Prostate gland (tissue), 2 donors: ENCODE measurements at regions not wholly inside any gene's neighbourhood (a gene's known extent, or its start where the extent isn't known, plus 50 kb on each side); places are given as distances from the start of the nearest gene placed in this dataset.

Experiments used
- DNase-seq: peaks from one replicate; pipeline ENCODE4 v3.0.0-alpha.2; 2019; ENCODE audit warnings: low spot score
- H3K27ac ChIP-seq, 2 donors: fragments of 200-600 bp; sonication (generic); 2 replicates each; pipeline ENCODE4 v1.5.1; 2017 to 2019
- H3K27me3 ChIP-seq: fragments of 200-600 bp; sonication (generic); replicated peaks from 2 replicates; pipeline ENCODE4 v1.5.1; 2019; ENCODE audit not compliant: insufficient read depth
- H3K36me3 ChIP-seq, 2 donors: fragments of 200-600 bp; sonication (generic); 1 replicate in 1 of 2; 2 replicates in 1 of 2; pipeline versions ENCODE4 v1.5.1 to v1.8.1; 2017 to 2019
- H3K4me1 ChIP-seq: fragments of 200-600 bp; sonication (generic); replicated peaks from 2 replicates; pipeline ENCODE4 v1.5.1; 2019
- H3K4me3 ChIP-seq, 2 donors: fragments of 200-600 bp; sonication (generic); 2 replicates each; pipeline ENCODE4 v1.5.1; 2017 to 2019
- H3K9me3 ChIP-seq: fragments of 200-600 bp; sonication (generic); 2 replicates; pipeline ENCODE4 v1.5.1; 2017
- CTCF ChIP-seq, 4 experiments: fragments of 200-600 bp in 2 of 4; fragments of 450-650 bp in 2 of 4; sonication (generic) in 2 of 4; IDR thresholded peaks; 1 replicate in 3 of 4; 2 replicates in 1 of 4; pipeline ENCODE4 v1.5.1; 2016 to 2019; ENCODE audit warnings: antibody characterized with exemption in 4 of 4, mild to moderate bottlenecking in 2 of 4, moderate library complexity in 2 of 4
- POLR2A ChIP-seq: fragments of 450-650 bp; IDR thresholded peaks from one replicate; pipeline ENCODE4 v1.6.1; 2016; ENCODE audit warnings: antibody characterized with exemption, mild to moderate bottlenecking
- POLR2AphosphoS5 ChIP-seq: sonication (generic); formaldehyde crosslinking; IDR thresholded peaks from one replicate; pipeline ENCODE4 v1.6.1; 2017; ENCODE audit warnings: antibody characterized with exemption
- whole genome bisulfite sequencing: methylation state at CpG from one replicate; pipeline ENCODE4 v1.1.5; 2018; 5-methylcytosine and 5-hydroxymethylcytosine counted together
- intact Hi-C: fragments of 100-400 bp; cut with DNase I; formaldehyde crosslinking; loops from one replicate; pipeline ENCODE4 v1.14.2; 2022

- Histone ChIP-seq H3K4me3 (no peak overlapping the region), H3K27me3 (peaks cover 3% of the 10 kb centered on the region), H3K27ac (no peak overlapping the region), H3K36me3 (no peaks in the 10 kb centered on the region), H3K4me1 (no peaks in the 10 kb centered on the region), H3K9me3 (no peaks in the 10 kb centered on the region)
- intact Hi-C loops = no loop called here
- no peak for DNase-seq
- WGBS = 76% methylated on average over 7 of the region's 7 CpGs
- TF ChIP-seq POLR2AphosphoS5 (no peak), CTCF (IDR thresholded peaks at IDR 0.05) (no peak), POLR2A (no peak)
Observed at GRCh38 chr22:49028111-49028510, 799.6 kb downstream of the BRD1 start.

- Histone ChIP-seq H3K27ac (no peak overlapping the region), H3K9me3 (no peaks in the 10 kb centered on the region), H3K36me3 (no peaks in the 10 kb centered on the region), H3K4me3 (no peak overlapping the region), H3K27me3 (peaks cover 3% of the 10 kb centered on the region), H3K4me1 (no peaks in the 10 kb centered on the region)
- TF ChIP-seq POLR2AphosphoS5 (no peak), POLR2A (no peak), CTCF (IDR thresholded peaks at IDR 0.05) (no peak)
- WGBS = 73% methylated on average over 9 of the region's 9 CpGs
- intact Hi-C loops = no loop called here
- DNase-seq = no peak
Observed at GRCh38 chr22:49027368-49027670, 800.4 kb downstream of the BRD1 start.

- H3K27me3 ChIP-seq = peaks cover 3% of the 10 kb centered on the region
- WGBS = 49% methylated on average over 11 of the region's 12 CpGs
- TF ChIP-seq CTCF (IDR thresholded peaks at IDR 0.05) (no peak), POLR2AphosphoS5 (no peak), POLR2A (no peak)
- no peak overlapping the region for H3K4me3 ChIP-seq
- H3K4me1 ChIP-seq = no peaks in the 10 kb centered on the region
- no peak overlapping the region for H3K27ac ChIP-seq
- DNase-seq = no peak
- H3K36me3 ChIP-seq = no peaks in the 10 kb centered on the region
- intact Hi-C loops = no loop called here
- H3K9me3 ChIP-seq = no peaks in the 10 kb centered on the region
Observed at GRCh38 chr22:49026494-49027367, 800.9 kb downstream of the BRD1 start.

- no peaks in the 10 kb centered on the region for H3K9me3 ChIP-seq
- H3K4me3 ChIP-seq = no peak overlapping the region
- H3K4me1 ChIP-seq = no peaks in the 10 kb centered on the region
- WGBS = 82% methylated on average over 17 of the region's 17 CpGs
- H3K27me3 ChIP-seq = no peaks in the 10 kb centered on the region
- TF ChIP-seq POLR2A (no peak), POLR2AphosphoS5 (no peak), CTCF (IDR thresholded peaks at IDR 0.05) (no peak)
- no peak overlapping the region for H3K27ac ChIP-seq
- intact Hi-C loops = no loop called here
- no peaks in the 10 kb centered on the region for H3K36me3 ChIP-seq
- DNase-seq = no peak
Observed at GRCh38 chr22:49025791-49026493, 801.7 kb downstream of the BRD1 start.
